ENCODE measurements at regions not wholly inside any gene's neighbourhood (a gene's known extent, or its start where the extent isn't known, plus 50 kb on each side); places are given as distances from the start of the nearest gene placed in this dataset.
"Not testable (repeated sequence)": the region's sequence is repeated elsewhere in the genome, so short reads cannot be mapped to it uniquely, and the experiment has no call there.

- no peak for DNase-seq
Measured at GRCh38 chr3:64437131-64437530, 211.9 kb upstream of the PRICKLE2 start.

GRCh38 chr3:64435023-64435422 is 209.8 kb upstream of the PRICKLE2 start:
- DNase-seq, result not testable (repeated sequence)

- no peak for DNase-seq
Measured at GRCh38 chr3:64432870-64433269, 207.6 kb upstream of the PRICKLE2 start.

GRCh38 chr3:64431526-64432091 is 206.3 kb upstream of the PRICKLE2 start:
- DNase-seq, result no peak

DNA sequence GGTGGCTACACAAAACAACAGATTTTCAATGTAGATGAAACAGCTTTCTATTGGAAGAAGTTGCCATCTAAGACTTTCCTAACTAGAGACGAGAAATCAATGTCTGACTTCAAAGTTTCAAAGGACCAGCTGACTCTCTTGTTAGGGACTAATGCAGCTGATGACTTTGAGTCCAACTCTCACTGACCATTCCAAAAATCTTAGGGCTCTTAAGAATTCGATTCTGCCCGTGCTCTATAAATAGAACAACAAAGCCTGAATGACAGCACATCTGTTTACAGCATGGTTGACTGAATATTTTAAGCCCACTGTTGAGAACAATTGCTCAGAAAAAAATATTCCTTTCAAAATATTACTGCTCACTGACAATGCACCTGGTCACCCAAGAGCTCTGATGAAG is 202.4 kb upstream of the PRICKLE2 start:
- DNase-seq, result no peak

GRCh38 chr3:64426551-64426950 is 201.3 kb upstream of the PRICKLE2 start:
- no peak for DNase-seq

DNA sequence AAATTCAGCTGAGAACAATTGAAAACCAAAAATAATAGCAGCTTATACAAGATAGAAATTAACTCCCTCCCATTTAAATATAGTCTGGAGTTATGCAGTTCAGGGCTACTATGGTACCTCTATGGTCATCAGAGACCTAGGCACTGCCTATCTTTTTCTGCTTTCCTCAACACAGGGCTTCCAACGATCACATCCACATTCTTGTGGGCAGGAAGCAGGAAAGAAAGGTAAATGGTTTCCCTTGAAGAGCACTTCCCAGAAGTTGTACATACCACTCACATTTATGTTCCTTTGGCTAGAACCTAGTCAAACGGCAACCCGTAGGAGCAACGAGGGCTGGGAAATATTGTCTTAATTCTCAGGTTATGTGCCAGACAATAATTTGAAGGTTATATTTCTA is 197.7 kb upstream of the PRICKLE2 start:
- no peak for DNase-seq

DNA sequence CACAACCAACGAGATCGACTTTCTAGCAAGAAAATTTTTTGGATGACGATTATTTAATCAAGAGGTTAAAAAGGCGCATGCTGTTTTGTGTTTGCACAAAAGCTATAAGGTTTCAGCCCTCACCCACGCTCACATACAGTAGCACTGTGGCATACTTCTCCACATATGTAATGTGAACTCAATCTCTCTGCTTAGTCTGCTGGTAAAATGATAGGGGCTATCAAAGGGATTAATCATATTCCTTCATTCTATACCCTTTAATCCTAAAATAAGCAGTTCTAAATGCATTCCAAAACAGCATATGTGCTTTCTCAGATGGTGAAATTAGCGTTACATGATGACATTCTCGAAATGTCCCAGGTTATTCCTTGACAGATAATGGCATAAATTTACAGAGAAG is 196.9 kb upstream of the PRICKLE2 start:
- no peak for DNase-seq

- no peak for DNase-seq
Measured at GRCh38 chr3:64417816-64418215, 192.6 kb upstream of the PRICKLE2 start.

- DNase-seq, result no peak
Measured at GRCh38 chr3:64414043-64414442, 188.8 kb upstream of the PRICKLE2 start.

GRCh38 chr3:64411101-64411500 is 185.8 kb upstream of the PRICKLE2 start:
- DNase-seq, result no peak

DNA sequence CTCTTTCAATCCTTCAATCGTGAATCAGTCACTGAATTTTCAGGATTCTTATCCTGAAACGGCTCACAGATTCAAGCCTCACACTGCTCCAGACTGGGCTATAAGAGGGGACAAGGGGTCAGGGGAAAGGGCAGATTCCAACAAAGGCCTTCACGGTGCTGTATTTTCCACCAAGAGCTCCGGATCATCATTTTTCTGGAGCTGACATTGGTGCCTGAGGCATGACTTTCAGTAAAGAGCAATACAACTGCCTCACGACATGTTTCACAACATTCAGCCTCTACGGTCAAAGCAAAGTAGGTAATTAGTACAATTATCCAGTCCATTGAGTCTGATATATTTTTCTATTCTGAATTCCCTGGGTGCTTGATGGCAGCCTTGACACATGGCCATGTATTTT is 185.0 kb upstream of the PRICKLE2 start:
- DNase-seq, result no peak

- no peak for DNase-seq
Measured at GRCh38 chr3:64408770-64409169, 183.5 kb upstream of the PRICKLE2 start.

GRCh38 chr3:64406271-64406670 is 181.0 kb upstream of the PRICKLE2 start:
- no peak for DNase-seq

GRCh38 chr3:64405211-64405835 is 180.1 kb upstream of the PRICKLE2 start:
- no peak for DNase-seq

DNA sequence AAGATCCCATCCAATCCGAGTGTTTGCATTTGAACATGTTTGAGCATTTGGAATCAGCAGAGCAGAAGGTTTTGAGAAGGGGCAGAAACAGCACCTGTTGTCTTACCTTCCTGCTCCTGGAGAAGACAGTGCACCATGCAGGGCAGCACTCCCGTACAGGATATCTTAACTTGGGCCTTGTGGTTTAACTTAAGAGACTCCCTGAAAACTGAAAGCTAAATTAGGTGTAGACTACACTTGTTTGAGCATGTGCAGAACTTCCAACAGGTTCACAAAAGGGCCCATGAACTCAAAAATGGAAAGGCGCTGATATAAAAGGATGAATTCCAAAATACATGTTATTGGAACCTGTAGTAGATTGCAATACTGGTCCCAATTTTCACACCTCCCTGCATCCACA is 175.4 kb upstream of the PRICKLE2 start:
- no peak for DNase-seq

- DNase-seq, result peak; percentile 62
Measured at GRCh38 chr3:64399205-64399800, 174.0 kb upstream of the PRICKLE2 start.

GRCh38 chr3:64398476-64398875 is 173.2 kb upstream of the PRICKLE2 start:
- DNase-seq, result no peak

DNA sequence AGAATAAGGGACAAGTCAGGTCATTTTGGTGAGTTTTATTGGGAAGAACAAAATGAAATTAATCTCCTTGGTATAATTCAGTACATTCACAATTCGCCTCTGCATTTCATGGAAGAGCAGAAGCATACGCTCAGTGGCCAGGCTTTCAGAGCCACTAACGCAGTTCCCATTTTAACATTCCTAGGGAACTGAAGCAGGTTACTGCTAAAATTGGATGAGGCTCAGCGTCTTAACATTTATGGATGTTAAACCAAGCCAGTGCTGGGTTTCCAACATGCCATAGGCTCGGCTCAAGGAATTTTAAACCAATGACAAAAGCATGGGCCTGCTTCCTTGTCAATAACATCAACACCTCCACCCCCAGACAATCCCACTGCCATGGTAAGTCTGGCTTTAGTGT is 172.7 kb upstream of the PRICKLE2 start:
- no peak for DNase-seq

- DNase-seq, result no peak
Measured at GRCh38 chr3:64397573-64397972, 172.3 kb upstream of the PRICKLE2 start.

- no peak for DNase-seq
Measured at GRCh38 chr3:64395490-64395889, 170.2 kb upstream of the PRICKLE2 start.

GRCh38 chr3:64393193-64393592 is 167.9 kb upstream of the PRICKLE2 start:
- no peak for DNase-seq

- no peak for DNase-seq
Measured at GRCh38 chr3:64392001-64392400, 166.7 kb upstream of the PRICKLE2 start.

- DNase-seq, result no peak
Measured at GRCh38 chr3:64390893-64391292, 165.6 kb upstream of the PRICKLE2 start.
